Osteoblast (primary cell): ENCODE measurements at regions not wholly inside any gene's neighbourhood (a gene's known extent, or its start where the extent isn't known, plus 50 kb on each side); places are given as distances from the start of the nearest gene placed in this dataset.

ENCODE experiments used
- DNase-seq: peaks from one replicate; pipeline ENCODE4 v3.0.0; 2011; ENCODE audit warnings: low spot score, mixed read lengths; ENCODE audit not compliant: insufficient read length; ENCODE audit errors: missing footprints
- H2AFZ ChIP-seq: 2 replicates; pipeline ENCODE4 v1.6.0; 2011; ENCODE audit warnings: mild to moderate bottlenecking, low read length
- H3K27ac ChIP-seq: 2 replicates; pipeline ENCODE4 v1.5.1; 2011; ENCODE audit warnings: mild to moderate bottlenecking, low read depth, low read length, moderate library complexity
- H3K27me3 ChIP-seq: 2 replicates; pipeline ENCODE4 v1.6.0; 2012; ENCODE audit warnings: mild to moderate bottlenecking, control low read depth, inconsistent platforms, low read length, moderate library complexity; ENCODE audit not compliant: insufficient read depth
- H3K36me3 ChIP-seq: 2 replicates; pipeline ENCODE4 v1.5.1; 2011; ENCODE audit warnings: mild to moderate bottlenecking, low read length, control low read depth, moderate library complexity; ENCODE audit not compliant: insufficient read depth
- H3K4me1 ChIP-seq: 2 replicates; pipeline ENCODE4 v1.5.1; 2011; ENCODE audit warnings: mild to moderate bottlenecking, low read length, control low read depth, moderate library complexity; ENCODE audit not compliant: insufficient read depth
- H3K4me2 ChIP-seq: 2 replicates; pipeline ENCODE4 v1.6.0; 2011; ENCODE audit warnings: mild to moderate bottlenecking, low read length; ENCODE audit not compliant: insufficient read depth
- H3K4me3 ChIP-seq: fragments of 200-600 bp; sonication (generic); 3 replicates; pipeline ENCODE4 v1.5.1; 2012; ENCODE audit warnings: mild to moderate bottlenecking, low read length, inconsistent platforms; ENCODE audit not compliant: insufficient read depth
- H3K79me2 ChIP-seq: 2 replicates; pipeline ENCODE4 v1.6.0; 2012; ENCODE audit warnings: mild to moderate bottlenecking, low read length, control low read depth, inconsistent platforms; ENCODE audit not compliant: insufficient read depth
- H3K9me3 ChIP-seq: 2 replicates; pipeline ENCODE4 v1.5.1; 2011; ENCODE audit warnings: low read depth, low read length, control low read depth
- H4K20me1 ChIP-seq: 2 replicates; pipeline ENCODE4 v1.6.0; 2012; ENCODE audit warnings: mild to moderate bottlenecking, low read length, control low read depth; ENCODE audit not compliant: insufficient read depth
- CTCF ChIP-seq: IDR thresholded peaks from 2 replicates; pipeline ENCODE4 v1.5.1; 2011; ENCODE audit warnings: mild to moderate bottlenecking, low read depth, low read length, moderate library complexity; ENCODE audit errors: extremely low read depth

GRCh38 chr1:200231787-200232231, 178.0 kb downstream of the ZNF281 start:
- Histone ChIP-seq H3K27ac (peak overlapping the region; percentile 45), H3K9me3 (no peaks in the 10 kb centered on the region), H3K4me3 (no peak overlapping the region), H3K4me2 (peak overlapping the region; percentile 36), H4K20me1 (no peaks in the 10 kb centered on the region), H3K36me3 (no peaks in the 10 kb centered on the region), H3K79me2 (no peaks in the 10 kb centered on the region), H2AFZ (no peak overlapping the region), H3K27me3 (no peaks in the 10 kb centered on the region), H3K4me1 (peaks cover 40% of the 10 kb centered on the region)
- no peak for TF ChIP-seq CTCF
- peak; percentile 60 for DNase-seq

GRCh38 chr1:200230671-200231070, 179.2 kb downstream of the ZNF281 start:
- Histone ChIP-seq H3K36me3 (no peaks in the 10 kb centered on the region), H3K4me2 (no peak overlapping the region), H3K27ac (no peak overlapping the region), H3K4me1 (peaks cover 43% of the 10 kb centered on the region), H3K79me2 (no peaks in the 10 kb centered on the region), H3K4me3 (no peak overlapping the region), H3K27me3 (no peaks in the 10 kb centered on the region), H3K9me3 (no peaks in the 10 kb centered on the region), H2AFZ (no peak overlapping the region), H4K20me1 (no peaks in the 10 kb centered on the region)
- no peak for TF ChIP-seq CTCF
- DNase-seq: no peak

DNA sequence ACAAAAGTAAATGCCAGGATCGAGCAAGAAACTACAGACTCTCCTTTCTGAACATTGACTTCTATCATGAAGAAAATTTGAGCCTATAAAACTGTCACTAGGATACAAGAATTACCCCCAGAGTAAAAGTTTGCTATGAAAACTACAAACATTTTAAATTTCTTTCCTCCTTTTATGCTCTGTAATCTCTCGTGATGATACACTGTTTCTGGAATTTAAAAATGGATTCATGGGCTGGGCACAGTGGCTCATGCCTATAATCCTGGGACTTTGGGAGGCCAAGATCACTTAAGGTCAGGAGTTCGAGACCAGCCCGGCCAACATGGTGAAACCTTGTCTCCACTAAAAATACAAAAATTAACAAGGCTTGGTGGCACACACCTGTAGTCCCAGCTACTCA, 181.3 kb downstream of the ZNF281 start:
- Histone ChIP-seq H3K4me2 (no peak overlapping the region), H2AFZ (no peak overlapping the region), H3K4me3 (no peak overlapping the region), H3K27me3 (no peaks in the 10 kb centered on the region), H3K9me3 (no peaks in the 10 kb centered on the region), H3K4me1 (peaks cover 45% of the 10 kb centered on the region), H3K79me2 (no peaks in the 10 kb centered on the region), H3K27ac (no peak overlapping the region), H3K36me3 (no peaks in the 10 kb centered on the region), H4K20me1 (no peaks in the 10 kb centered on the region)
- TF ChIP-seq CTCF: no peak
- no peak for DNase-seq

DNA sequence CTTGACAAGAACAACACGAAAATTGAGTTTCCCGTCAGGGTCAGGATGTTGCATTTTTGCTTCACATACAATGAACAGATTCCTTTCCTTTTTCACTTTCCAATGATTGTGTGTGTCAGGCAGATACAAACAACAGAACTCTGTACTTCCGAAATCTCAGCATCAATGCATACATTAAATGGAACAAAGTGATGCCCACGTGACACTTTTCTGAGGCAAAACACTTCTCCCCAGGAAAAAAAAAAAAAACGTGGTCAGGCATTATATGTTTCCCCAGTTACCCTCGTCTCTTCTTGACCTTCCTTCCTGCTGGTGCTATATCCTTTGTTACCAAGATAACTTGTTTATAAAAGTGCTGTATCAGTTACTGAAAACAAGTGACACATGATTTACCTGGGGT, 181.8 kb downstream of the ZNF281 start:
- peaks cover 41% of the 10 kb centered on the region for H3K4me1 ChIP-seq
- H3K79me2 ChIP-seq: no peaks in the 10 kb centered on the region
- H3K4me2 ChIP-seq: no peak overlapping the region
- H4K20me1 ChIP-seq: no peaks in the 10 kb centered on the region
- DNase-seq: no peak
- H2AFZ ChIP-seq: no peak overlapping the region
- H3K4me3 ChIP-seq: no peak overlapping the region
- H3K27ac ChIP-seq: no peak overlapping the region
- no peak for TF ChIP-seq CTCF
- H3K9me3 ChIP-seq: no peaks in the 10 kb centered on the region
- no peaks in the 10 kb centered on the region for H3K27me3 ChIP-seq
- no peaks in the 10 kb centered on the region for H3K36me3 ChIP-seq
